B cell (primary cell): ENCODE measurements at regions not wholly inside any gene's neighbourhood (a gene's known extent, or its start where the extent isn't known, plus 50 kb on each side); places are given as distances from the start of the nearest gene placed in this dataset.

ENCODE experiments used
- ATAC-seq: fragments of 200-7000 bp; cut with Tn5 transposase; one replicate; pipeline ENCODE4 v1.10.0; 2021; ENCODE audit warnings: low read depth, mild to moderate bottlenecking, moderate number of reproducible peaks, moderate library complexity
- CTCF ChIA-PET: fragments of 350-600 bp; sonication (Branson Sonifier 250); formaldehyde crosslinking; loops from one replicate; lab custom pipeline; 2021; ENCODE audit warnings: antibody characterized with exemption, inconsistent platforms; lab: Charles Lee
- POLR2A ChIA-PET: fragments of 350-600 bp; sonication (Branson Sonifier 250); formaldehyde crosslinking; loops from one replicate; lab custom pipeline; 2021; ENCODE audit warnings: antibody characterized with exemption; lab: Charles Lee
- DNase-seq: peaks from one replicate; pipeline ENCODE4 v3.0.0; 2013
- H2AFZ ChIP-seq: 2 replicates; pipeline ENCODE4 v1.6.1; 2012; ENCODE audit warnings: mild to moderate bottlenecking, low read depth, low read length; ENCODE audit not compliant: insufficient read depth, poor library complexity, severe bottlenecking
- H3K27ac ChIP-seq, 2 donors: 1 replicate in 1 of 2; 2 replicates in 1 of 2; pipeline ENCODE4 v1.5.1; 2012 to 2013; ENCODE audit warnings: low read length in 2 of 2, mild to moderate bottlenecking in 2 of 2, moderate library complexity in 1 of 2
- H3K27me3 ChIP-seq, 4 experiments: fragments of 200-600 bp in 1 of 4; sonication (generic) in 1 of 4; replicated peaks in 1 of 4; 1 replicate in 2 of 4; 2 replicates in 2 of 4; pipeline versions ENCODE4 v1.6.1 to v1.7.0; 2013 to 2016; ENCODE audit warnings: low read length in 3 of 4, mild to moderate bottlenecking in 2 of 4, mixed read lengths in 1 of 4, moderate library complexity in 1 of 4; ENCODE audit not compliant: insufficient read depth in 4 of 4, control insufficient read depth in 3 of 4; ENCODE audit errors: control extremely low read depth in 1 of 4
- H3K36me3 ChIP-seq, 2 experiments: replicated peaks in 1 of 2; 1 replicate in 1 of 2; 2 replicates in 1 of 2; pipeline versions ENCODE4 v1.6.1 to v1.7.1; 2013; ENCODE audit warnings: low read length in 1 of 2; ENCODE audit not compliant: insufficient read depth in 2 of 2, control insufficient read depth in 1 of 2; ENCODE audit errors: control extremely low read depth in 1 of 2, extremely low read depth in 1 of 2
- H3K4me1 ChIP-seq, 2 donors: fragments of 200-600 bp in 1 of 2; sonication (generic) in 1 of 2; 1 replicate in 1 of 2; 2 replicates in 1 of 2; pipeline versions ENCODE4 v1.5.1 to v1.6.1; 2013 to 2017; ENCODE audit warnings: low read length in 2 of 2; ENCODE audit not compliant: control insufficient read depth in 2 of 2, insufficient read depth in 2 of 2
- H3K4me2 ChIP-seq: replicated peaks from 2 replicates; pipeline ENCODE3; 2012; ENCODE audit warnings: mild to moderate bottlenecking, low read depth, low read length; ENCODE audit not compliant: poor library complexity, severe bottlenecking
- H3K4me3 ChIP-seq, 5 experiments: fragments of 200-600 bp in 1 of 5; sonication (generic) in 1 of 5; 1 replicate in 3 of 5; 2 replicates in 2 of 5; pipeline versions ENCODE4 v1.5.1 to v1.7.0; 2011 to 2016; ENCODE audit warnings: low read length in 4 of 5, mild to moderate bottlenecking in 4 of 5, low read depth in 2 of 5, control low read depth in 1 of 5, moderate library complexity in 1 of 5; ENCODE audit not compliant: insufficient read depth in 1 of 5; ENCODE audit errors: control extremely low read depth in 1 of 5, extremely low read depth in 1 of 5
- H3K79me2 ChIP-seq: fragments of 200-600 bp; sonication (generic); one replicate; pipeline ENCODE4 v1.6.0; 2016; ENCODE audit warnings: low read length; ENCODE audit not compliant: control insufficient read depth, insufficient read depth
- H3K9ac ChIP-seq: fragments of 200-600 bp; sonication (generic); 2 replicates; pipeline ENCODE4 v1.6.1; 2017; ENCODE audit warnings: mild to moderate bottlenecking, low read length, moderate library complexity
- H3K9me3 ChIP-seq, 3 donors: one replicate each; pipeline versions ENCODE4 v1.6.1 to v1.7.1; 2013; ENCODE audit warnings: low read length in 2 of 3; ENCODE audit not compliant: control insufficient read depth in 2 of 3, insufficient read depth in 1 of 3; ENCODE audit errors: control extremely low read depth in 1 of 3
- H4K20me1 ChIP-seq: 2 replicates; pipeline ENCODE4 v1.6.0; 2012; ENCODE audit warnings: mild to moderate bottlenecking, low read length; ENCODE audit not compliant: insufficient read depth, control insufficient read depth, poor library complexity, severe bottlenecking
- H3K27ac Mint-ChIP-seq: one replicate; pipeline ENCODE4 v1.8.0; 2021; ENCODE audit warnings: mixed read lengths
- H3K27me3 Mint-ChIP-seq: one replicate; pipeline ENCODE4 v1.8.0; 2021; ENCODE audit warnings: mixed read lengths
- H3K4me1 Mint-ChIP-seq: one replicate; pipeline ENCODE4 v1.8.0; 2021; ENCODE audit warnings: mixed read lengths
- H3K4me3 Mint-ChIP-seq: one replicate; pipeline ENCODE4 v1.8.0; 2021; ENCODE audit warnings: mixed read lengths
- H3K9me3 Mint-ChIP-seq: one replicate; pipeline ENCODE4 v1.8.0; 2022; ENCODE audit warnings: mixed read lengths; ENCODE audit not compliant: insufficient read depth
- EZH2 ChIP-seq: IDR thresholded peaks from 2 replicates; pipeline ENCODE4 v1.6.1; 2012; ENCODE audit warnings: borderline replicate concordance, low read depth, mild to moderate bottlenecking, moderate library complexity, low read length; ENCODE audit not compliant: insufficient read depth, poor library complexity, severe bottlenecking
- WGBS: methylation state at CpG from one replicate; pipeline ENCODE4 v1.1.5; 2013; ENCODE audit warnings: missing lambda C conversion rate; ENCODE audit not compliant: insufficient coverage; 5-methylcytosine and 5-hydroxymethylcytosine counted together
- intact Hi-C: fragments of 100-400 bp; cut with micrococcal nuclease; formaldehyde crosslinking; loops from one replicate; pipeline ENCODE4 v1.10.0; 2022
- TF ChIP-seq, protein P1 (sequence below): fragments of 200-600 bp; IDR thresholded peaks from one replicate; pipeline ENCODE4 v1.8.0; 2022; ENCODE audit warnings: antibody characterized with exemption, mild to moderate bottlenecking

- ATAC-seq, result no peak
- ChIA-PET CTCF (no interaction called here), POLR2A (no interaction called here)
- intact Hi-C loops, result no loop called here
- Mint-ChIP-seq H3K27ac (no peak overlapping the region), H3K4me3 (no peak overlapping the region), H3K9me3 (no peaks in the 10 kb centered on the region), H3K4me1 (no peaks in the 10 kb centered on the region), H3K27me3 (no peaks in the 10 kb centered on the region)
- no peaks in the 10 kb centered on the region for H3K79me2 ChIP-seq
- no peak overlapping the region for H3K4me2 ChIP-seq
- DNase-seq, result no peak
- H4K20me1 ChIP-seq, result no peaks in the 10 kb centered on the region
- 93% methylated on average over 4 of the region's 6 CpGs for WGBS
- H3K9ac ChIP-seq, result no peak overlapping the region
- no peak overlapping the region for H2AFZ ChIP-seq
- H3K27me3 ChIP-seq, result no peaks in the 10 kb centered on the region
- no peaks in the 10 kb centered on the region for H3K4me1 ChIP-seq
- H3K9me3 ChIP-seq, result peaks cover 0 to 6% (median 0%) of the 10 kb centered on the region in 3 donors
- no peak for TF ChIP-seq EZH2
- TF ChIP-seq, protein P1, sequence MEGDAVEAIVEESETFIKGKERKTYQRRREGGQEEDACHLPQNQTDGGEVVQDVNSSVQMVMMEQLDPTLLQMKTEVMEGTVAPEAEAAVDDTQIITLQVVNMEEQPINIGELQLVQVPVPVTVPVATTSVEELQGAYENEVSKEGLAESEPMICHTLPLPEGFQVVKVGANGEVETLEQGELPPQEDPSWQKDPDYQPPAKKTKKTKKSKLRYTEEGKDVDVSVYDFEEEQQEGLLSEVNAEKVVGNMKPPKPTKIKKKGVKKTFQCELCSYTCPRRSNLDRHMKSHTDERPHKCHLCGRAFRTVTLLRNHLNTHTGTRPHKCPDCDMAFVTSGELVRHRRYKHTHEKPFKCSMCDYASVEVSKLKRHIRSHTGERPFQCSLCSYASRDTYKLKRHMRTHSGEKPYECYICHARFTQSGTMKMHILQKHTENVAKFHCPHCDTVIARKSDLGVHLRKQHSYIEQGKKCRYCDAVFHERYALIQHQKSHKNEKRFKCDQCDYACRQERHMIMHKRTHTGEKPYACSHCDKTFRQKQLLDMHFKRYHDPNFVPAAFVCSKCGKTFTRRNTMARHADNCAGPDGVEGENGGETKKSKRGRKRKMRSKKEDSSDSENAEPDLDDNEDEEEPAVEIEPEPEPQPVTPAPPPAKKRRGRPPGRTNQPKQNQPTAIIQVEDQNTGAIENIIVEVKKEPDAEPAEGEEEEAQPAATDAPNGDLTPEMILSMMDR, result no peak
- no peaks in the 10 kb centered on the region for H3K36me3 ChIP-seq
- no peak overlapping the region for H3K27ac ChIP-seq
- no peak overlapping the region for H3K4me3 ChIP-seq
Observed at GRCh38 chr18:60943297-60943696, 389.9 kb upstream of the CDH20 start.

DNA sequence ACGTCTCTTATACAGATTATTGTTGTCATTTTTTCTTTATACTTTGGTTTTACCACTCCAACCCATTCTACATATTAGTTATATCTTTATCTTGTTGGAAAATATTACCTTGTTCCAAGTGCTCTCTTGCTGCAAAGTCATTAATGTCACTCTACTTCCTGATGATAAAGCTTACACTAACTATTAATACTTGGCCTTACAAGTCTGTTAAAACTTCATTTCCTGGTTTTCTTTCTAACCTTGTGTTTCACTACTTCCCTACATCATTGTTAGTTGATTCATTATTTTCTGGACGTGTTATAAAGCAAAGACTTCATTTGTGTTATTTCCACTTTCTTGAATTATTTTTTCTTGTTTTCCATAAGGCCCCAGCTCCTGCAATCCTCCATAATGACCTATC is 382.6 kb upstream of the CDH20 start:
- no peaks in the 10 kb centered on the region for H3K4me1 Mint-ChIP-seq
- no peaks in the 10 kb centered on the region for H4K20me1 ChIP-seq
- TF ChIP-seq, protein P1, result no peak
- TF ChIP-seq EZH2, result no peak
- H3K9me3 ChIP-seq, result peaks cover 0 to 6% (median 1%) of the 10 kb centered on the region in 3 donors
- no peaks in the 10 kb centered on the region for H3K9me3 Mint-ChIP-seq
- no peaks in the 10 kb centered on the region for H3K27me3 Mint-ChIP-seq
- H3K27me3 ChIP-seq, result no peaks in the 10 kb centered on the region
- no peak overlapping the region for H3K27ac Mint-ChIP-seq
- H3K79me2 ChIP-seq, result no peaks in the 10 kb centered on the region
- no peak overlapping the region for H3K4me2 ChIP-seq
- CTCF ChIA-PET, result no interaction called here
- no peaks in the 10 kb centered on the region for H3K36me3 ChIP-seq
- no peak overlapping the region for H2AFZ ChIP-seq
- no peak overlapping the region for H3K9ac ChIP-seq
- H3K4me1 ChIP-seq, result no peaks in the 10 kb centered on the region
- intact Hi-C loops, result no loop called here
- H3K4me3 Mint-ChIP-seq, result no peak overlapping the region
- H3K4me3 ChIP-seq, result no peak overlapping the region
- no peak overlapping the region for H3K27ac ChIP-seq
- ATAC-seq, result no peak
- DNase-seq, result no peak
- POLR2A ChIA-PET, result no interaction called here
- no CpG with 5 or more reads among the region's 2 CpGs for WGBS
